ENCODE measurements at regions not wholly inside any gene's neighbourhood (a gene's known extent, or its start where the extent isn't known, plus 50 kb on each side); places are given as distances from the start of the nearest gene placed in this dataset.

DNA sequence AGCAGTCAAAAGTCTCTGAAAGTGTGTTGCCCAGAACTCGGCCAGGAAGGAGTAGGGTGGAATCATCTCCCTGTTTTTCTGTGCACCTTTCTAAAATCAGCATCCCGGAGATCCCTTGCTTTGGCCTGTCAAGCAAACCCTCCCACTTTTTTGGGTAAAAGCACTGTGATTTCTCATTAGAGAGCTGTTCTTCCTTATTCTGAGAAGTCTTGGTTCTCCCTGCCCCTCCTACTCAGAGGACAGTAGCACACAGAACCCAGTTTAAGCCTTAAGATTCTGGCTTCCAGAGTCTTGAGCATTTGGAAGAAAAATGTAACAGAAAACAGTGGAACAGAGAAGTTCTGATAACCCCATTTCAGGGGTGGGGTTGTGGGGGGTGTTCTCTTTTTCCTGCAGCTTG lies 52.6 kb upstream of the KATNAL1 start:
- POLR2A ChIA-PET: interaction anchor here (1.3 to 1.7 kb wide), 3 partner anchors 10 to 15 kb away, joined by 5 to 8 read pairs (median 5); no protein-coding TSS in a partner anchor
- no peaks in the 10 kb centered on the region for H3K9me3 Mint-ChIP-seq
- peaks cover 0 to 4% (median 0%) of the 10 kb centered on the region in 3 donors for H3K36me3 Mint-ChIP-seq
- peaks cover 10 to 19% (median 19%) of the 10 kb centered on the region in 4 donors for H3K4me1 Mint-ChIP-seq
- DNase-seq (no peak), ATAC-seq (no peak)
- no peak overlapping the region for H3K4me3 Mint-ChIP-seq
- no peak overlapping the region for H3K27ac Mint-ChIP-seq
- no peaks in the 10 kb centered on the region for H3K27me3 Mint-ChIP-seq

DNA sequence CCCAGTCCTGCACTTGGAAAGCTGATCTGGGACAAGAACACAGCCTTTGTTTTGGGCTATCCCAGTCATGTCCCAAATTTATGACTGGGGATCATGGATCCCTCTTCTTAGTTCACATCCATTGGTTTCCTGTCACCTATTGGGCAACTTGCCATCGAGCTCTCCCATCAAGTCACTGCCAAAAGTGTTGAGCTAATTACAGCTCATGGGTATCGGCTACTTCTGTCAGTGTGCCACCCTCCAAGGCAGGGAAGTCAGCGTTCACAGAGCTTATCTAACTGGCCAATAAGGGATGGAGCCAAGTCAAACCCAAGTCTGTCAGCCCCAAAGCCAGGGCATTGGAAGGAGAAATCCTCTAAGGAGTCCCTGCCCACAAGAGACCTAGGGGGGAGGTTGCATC lies 53.2 kb upstream of the KATNAL1 start:
- POLR2A ChIA-PET: interaction anchor here (1.3 to 1.7 kb wide), 3 partner anchors 9 to 14 kb away, joined by 5 to 8 read pairs (median 5); no protein-coding TSS in a partner anchor
- Mint-ChIP-seq H3K4me1 (peaks cover 10 to 19% (median 17%) of the 10 kb centered on the region in 4 donors), H3K9me3 (no peaks in the 10 kb centered on the region), H3K4me3 (no peak overlapping the region), H3K27ac (peak overlapping the region in 1 of 10 donors; percentile 15), H3K27me3 (no peaks in the 10 kb centered on the region), H3K36me3 (peaks cover 0 to 4% (median 4%) of the 10 kb centered on the region in 3 donors)
- ATAC-seq: no peak
- DNase-seq: no peak

DNA sequence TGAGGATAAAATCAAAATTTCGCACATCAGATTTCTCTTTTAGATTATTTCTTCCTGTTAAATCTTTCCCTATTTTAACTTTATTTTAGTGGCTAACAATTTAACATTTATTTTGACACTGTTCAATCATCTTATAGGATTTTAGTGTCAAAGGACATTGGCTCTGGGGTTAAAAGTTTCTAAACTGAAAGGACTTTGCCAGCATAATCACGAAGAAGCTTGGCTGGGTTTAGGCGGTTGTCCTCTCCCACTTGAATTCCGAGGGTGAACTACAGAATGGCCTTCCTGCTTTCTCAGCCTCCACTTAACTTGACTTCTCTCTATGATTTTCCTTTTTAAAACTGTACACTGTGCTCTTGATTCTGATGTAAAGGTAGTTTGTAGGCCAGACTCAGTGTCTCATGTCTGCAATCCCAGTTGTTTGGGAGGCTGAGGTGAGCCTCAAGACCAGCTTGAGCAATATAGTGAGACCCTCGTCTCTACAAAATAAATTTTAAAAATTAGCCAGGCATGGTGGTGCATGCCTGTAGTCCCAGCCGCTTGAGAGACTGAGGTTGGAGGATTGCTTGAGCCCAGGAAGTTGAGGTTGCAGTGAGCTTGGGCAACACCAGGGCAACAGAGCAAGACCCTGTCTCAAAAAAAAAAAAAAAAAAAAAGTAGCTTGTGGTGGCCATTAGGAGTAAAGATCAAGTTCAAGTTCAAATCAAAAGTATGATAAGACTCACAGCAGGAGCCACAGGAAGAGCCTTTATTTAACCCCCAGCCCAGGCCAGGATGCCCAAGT lies 54.8 kb upstream of the KATNAL1 start:
- peaks cover 9 to 20% (median 18%) of the 10 kb centered on the region in 4 donors for H3K4me1 Mint-ChIP-seq
- DNase-seq (no peak), ATAC-seq (no peak)
- POLR2A ChIA-PET: interaction anchor here (0.6 to 0.7 kb wide), 5 partner anchors 10 to 1949 kb away, joined by 3 to 4 read pairs (median 3); no protein-coding TSS in a partner anchor
- peak overlapping the region in 1 of 10 donors; percentile 56 for H3K27ac Mint-ChIP-seq
- H3K4me3 Mint-ChIP-seq: no peak overlapping the region
- peaks cover 0 to 7% (median 4%) of the 10 kb centered on the region in 3 donors for H3K36me3 Mint-ChIP-seq
- no peaks in the 10 kb centered on the region for H3K9me3 Mint-ChIP-seq
- H3K27me3 Mint-ChIP-seq: no peaks in the 10 kb centered on the region

DNA sequence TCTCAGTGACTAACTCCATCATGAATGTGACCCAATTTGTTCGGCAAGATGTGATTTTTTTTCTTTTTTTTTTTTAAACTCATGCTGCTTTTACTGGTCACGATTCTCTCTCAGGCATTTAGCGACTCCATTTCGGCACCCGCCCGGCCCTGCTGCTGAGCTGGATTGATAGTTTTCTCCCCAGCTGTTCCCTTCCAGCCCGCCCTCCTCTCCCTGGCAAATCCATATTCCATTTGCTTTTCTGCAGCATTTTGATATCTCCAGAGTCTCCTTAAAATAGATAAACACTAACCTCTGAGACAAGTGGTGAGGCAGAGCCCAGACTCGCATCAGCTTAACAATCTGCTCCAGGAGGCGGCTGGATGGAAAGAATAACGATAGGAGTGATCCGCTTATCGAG lies 55.5 kb upstream of the KATNAL1 start:
- H3K4me3 Mint-ChIP-seq: no peak overlapping the region
- H3K27ac Mint-ChIP-seq: no peak overlapping the region
- H3K36me3 Mint-ChIP-seq: peaks cover 0 to 10% (median 4%) of the 10 kb centered on the region in 3 donors
- no peak for DNase-seq
- ATAC-seq: no peak
- H3K4me1 Mint-ChIP-seq: peaks cover 7 to 23% (median 19%) of the 10 kb centered on the region in 4 donors
- no peaks in the 10 kb centered on the region for H3K9me3 Mint-ChIP-seq
- POLR2A ChIA-PET: interaction anchor here (0.6 to 1.4 kb wide), 6 partner anchors 10 to 1948 kb away, joined by 3 read pairs; no protein-coding TSS in a partner anchor
- no peaks in the 10 kb centered on the region for H3K27me3 Mint-ChIP-seq

DNA sequence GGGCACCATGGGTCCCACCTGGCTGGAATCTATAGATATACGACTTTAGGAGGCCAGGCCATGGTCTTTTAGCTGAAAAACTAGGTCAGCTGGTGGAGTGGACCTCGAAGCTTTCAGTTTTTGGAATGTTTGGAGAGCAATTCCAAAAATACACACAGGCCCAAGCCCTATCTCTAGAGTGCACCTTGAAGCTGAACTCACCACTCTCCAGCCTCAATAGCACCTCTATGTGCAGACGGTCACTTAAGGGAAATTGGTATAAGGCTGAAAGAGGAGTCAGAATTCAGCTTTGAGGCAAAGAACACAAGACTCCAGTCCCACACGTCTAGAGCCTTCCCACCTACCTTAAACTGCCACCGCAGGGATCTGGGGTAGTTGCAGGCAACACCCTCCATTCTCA lies 56.4 kb upstream of the KATNAL1 start:
- POLR2A ChIA-PET: interaction anchor here (0.7 to 1.4 kb wide), 2 partner anchors 10 to 59 kb away, joined by 3 read pairs; no protein-coding TSS in a partner anchor
- DNase-seq: no peak
- ATAC-seq: no peak
- Mint-ChIP-seq H3K36me3 (peaks cover 0 to 10% (median 6%) of the 10 kb centered on the region in 3 donors), H3K27me3 (no peaks in the 10 kb centered on the region), H3K4me1 (peaks cover 10 to 26% (median 22%) of the 10 kb centered on the region in 4 donors), H3K9me3 (no peaks in the 10 kb centered on the region), H3K27ac (peak overlapping the region in 1 of 10 donors; percentile 17), H3K4me3 (no peak overlapping the region)

DNA sequence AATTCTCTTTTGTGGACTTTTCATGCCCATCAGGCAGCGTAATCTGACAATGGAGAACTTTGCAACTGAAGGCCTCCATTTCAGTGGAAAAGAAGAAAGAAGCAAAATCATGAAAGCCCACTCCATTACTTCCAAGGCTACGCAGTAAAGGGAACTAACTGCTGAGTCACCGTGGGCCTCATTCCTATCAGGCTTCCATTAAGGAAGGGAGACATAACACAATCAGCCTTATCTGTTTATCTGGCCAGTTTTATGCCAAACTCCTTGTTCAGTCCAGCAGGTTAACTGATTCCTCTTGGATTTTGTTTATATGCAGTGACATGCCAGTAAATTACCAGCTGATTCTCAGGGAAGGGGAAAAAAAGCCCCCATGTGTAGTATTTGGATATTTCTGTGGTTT lies 56.8 kb upstream of the KATNAL1 start:
- H3K27me3 Mint-ChIP-seq: no peaks in the 10 kb centered on the region

DNA sequence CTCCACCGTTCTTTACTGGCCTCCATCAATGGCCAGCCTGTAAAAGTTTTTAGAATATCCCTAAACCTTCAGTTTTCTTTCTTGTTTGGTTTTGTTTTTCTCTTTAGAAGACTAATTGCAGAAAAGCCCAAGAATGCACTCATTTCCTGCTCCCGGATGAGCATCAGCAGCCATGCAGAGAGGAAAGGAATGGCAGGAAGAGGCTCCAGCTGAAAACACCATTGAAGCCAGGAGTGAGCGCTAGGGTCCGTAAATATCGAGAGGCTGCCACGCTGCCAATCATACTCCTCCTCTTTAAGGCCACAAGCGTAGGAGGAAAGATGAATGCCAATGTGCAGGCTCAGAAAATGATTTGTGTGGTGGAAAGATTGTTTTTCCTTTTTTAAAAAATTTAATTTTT lies 57.4 kb upstream of the UBE2L5 start:
- no peaks in the 10 kb centered on the region for H3K9me3 Mint-ChIP-seq
- no peak for DNase-seq
- H3K27me3 Mint-ChIP-seq: no peaks in the 10 kb centered on the region
- H3K36me3 Mint-ChIP-seq: peaks cover 0 to 10% (median 9%) of the 10 kb centered on the region in 3 donors
- H3K4me1 Mint-ChIP-seq: peaks cover 17 to 33% (median 31%) of the 10 kb centered on the region in 4 donors
- H3K27ac Mint-ChIP-seq: peak overlapping the region in 1 of 10 donors; percentile 54
- no peak for ATAC-seq
- no peak overlapping the region for H3K4me3 Mint-ChIP-seq
- POLR2A ChIA-PET: no interaction called here

More for the DNA sequence above, 56.8 kb upstream of the KATNAL1 start:
- peaks cover 14 to 30% (median 27%) of the 10 kb centered on the region in 4 donors for H3K4me1 Mint-ChIP-seq
- H3K9me3 Mint-ChIP-seq: no peaks in the 10 kb centered on the region
- DNase-seq (no peak), ATAC-seq (no peak)
- H3K4me3 Mint-ChIP-seq: no peak overlapping the region
- H3K36me3 Mint-ChIP-seq: peaks cover 0 to 10% (median 9%) of the 10 kb centered on the region in 3 donors
- POLR2A ChIA-PET: interaction anchor here (0.7 to 1.4 kb wide), 2 partner anchors 10 to 60 kb away, joined by 3 read pairs; no protein-coding TSS in a partner anchor
- no peak overlapping the region for H3K27ac Mint-ChIP-seq

DNA sequence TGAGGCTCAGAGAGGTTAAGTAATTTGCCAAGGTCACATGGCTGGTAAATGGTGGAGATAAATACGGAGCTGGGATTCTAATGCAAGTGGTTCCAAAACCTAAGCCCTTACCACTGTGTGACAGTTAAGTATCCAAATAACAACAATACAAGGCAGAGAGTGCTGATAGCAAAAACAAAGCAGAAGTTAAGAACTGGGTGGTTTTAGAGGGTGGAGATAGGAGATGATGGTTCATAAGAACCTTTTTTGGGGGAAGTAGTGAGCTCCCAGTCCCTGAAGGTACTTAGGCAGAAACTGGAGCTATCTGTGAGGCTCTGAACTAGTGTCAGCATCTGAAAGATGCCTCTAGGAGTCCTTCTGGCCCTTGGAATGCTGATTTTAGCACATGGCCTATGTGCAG lies 56.2 kb upstream of the UBE2L5 start:
- POLR2A ChIA-PET: interaction anchor here (1.2 kb wide), 1 partner anchor 10 kb away, joined by 3 read pairs; no protein-coding TSS in a partner anchor
- Mint-ChIP-seq H3K4me3 (no peak overlapping the region), H3K27ac (peak overlapping the region in 2 of 10 donors; percentile 1 to 23), H3K27me3 (no peaks in the 10 kb centered on the region), H3K36me3 (peaks cover 0 to 10% (median 4%) of the 10 kb centered on the region in 3 donors), H3K4me1 (peaks cover 26 to 46% (median 43%) of the 10 kb centered on the region in 4 donors), H3K9me3 (no peaks in the 10 kb centered on the region)
- ATAC-seq: no peak
- no peak for DNase-seq

DNA sequence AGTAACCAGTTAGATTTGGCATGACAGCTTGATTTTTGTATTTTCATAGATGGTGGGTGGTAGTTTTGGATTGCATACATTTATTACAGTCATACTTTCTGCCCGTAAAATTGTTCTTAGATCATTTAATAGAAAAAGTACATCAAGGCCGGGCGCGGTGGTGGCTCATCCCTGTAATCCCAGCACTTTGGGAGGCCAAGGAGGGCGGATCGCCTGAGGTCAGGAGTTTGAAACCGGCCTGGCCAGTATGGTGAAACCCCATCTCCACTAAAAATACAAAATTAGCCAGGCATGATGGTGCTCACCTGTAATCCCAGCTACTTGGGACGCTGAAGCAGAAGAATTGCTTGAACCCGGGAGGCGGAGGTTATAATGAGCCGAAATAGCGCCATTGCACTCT lies 55.0 kb upstream of the UBE2L5 start:
- H3K27ac Mint-ChIP-seq: no peak overlapping the region
- no peaks in the 10 kb centered on the region for H3K9me3 Mint-ChIP-seq
- DNase-seq: no peak
- H3K4me3 Mint-ChIP-seq: no peak overlapping the region
- no peaks in the 10 kb centered on the region for H3K27me3 Mint-ChIP-seq
- H3K4me1 Mint-ChIP-seq: peaks cover 36 to 55% (median 55%) of the 10 kb centered on the region in 4 donors
- ATAC-seq: no peak
- H3K36me3 Mint-ChIP-seq: peaks cover 0 to 10% (median 4%) of the 10 kb centered on the region in 3 donors
- POLR2A ChIA-PET: interaction anchor here (0.6 kb wide), 1 partner anchor 78 kb away, joined by 3 read pairs; no protein-coding TSS in a partner anchor

DNA sequence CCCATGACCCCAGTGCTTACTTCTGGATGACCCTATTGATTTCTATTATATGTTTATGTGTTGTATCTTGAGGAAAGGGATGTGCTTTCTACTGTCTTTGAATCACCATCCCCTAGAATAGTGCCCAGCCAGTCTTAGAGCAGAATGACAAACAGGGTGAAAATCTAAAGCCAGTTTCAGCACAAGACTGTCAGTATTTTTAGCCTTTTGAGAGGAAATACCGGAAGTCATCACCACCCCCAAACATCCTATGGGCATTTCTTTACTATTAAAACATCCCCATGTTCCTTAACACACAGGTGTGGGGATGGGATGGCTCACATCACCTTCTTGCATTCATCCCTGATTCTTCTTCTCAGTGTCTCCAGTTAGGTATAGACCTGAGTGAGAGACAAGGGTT lies 52.1 kb upstream of the UBE2L5 start:
- H3K9me3 Mint-ChIP-seq: no peaks in the 10 kb centered on the region
- no peak for DNase-seq
- POLR2A ChIA-PET: interaction anchor here (0.7 to 7.8 kb wide), 7 partner anchors 9 to 38 kb away, joined by 3 to 121 read pairs (median 5); no protein-coding TSS in a partner anchor
- ATAC-seq: no peak
- peaks cover 52 to 81% (median 77%) of the 10 kb centered on the region in 4 donors for H3K4me1 Mint-ChIP-seq
- peaks cover 0 to 10% (median 4%) of the 10 kb centered on the region in 3 donors for H3K36me3 Mint-ChIP-seq
- peak overlapping the region; percentile 1 to 74 (median 47) for H3K4me3 Mint-ChIP-seq
- H3K27me3 Mint-ChIP-seq: no peaks in the 10 kb centered on the region
- H3K27ac Mint-ChIP-seq: peak overlapping the region; percentile 85 to 99 (median 92)

DNA sequence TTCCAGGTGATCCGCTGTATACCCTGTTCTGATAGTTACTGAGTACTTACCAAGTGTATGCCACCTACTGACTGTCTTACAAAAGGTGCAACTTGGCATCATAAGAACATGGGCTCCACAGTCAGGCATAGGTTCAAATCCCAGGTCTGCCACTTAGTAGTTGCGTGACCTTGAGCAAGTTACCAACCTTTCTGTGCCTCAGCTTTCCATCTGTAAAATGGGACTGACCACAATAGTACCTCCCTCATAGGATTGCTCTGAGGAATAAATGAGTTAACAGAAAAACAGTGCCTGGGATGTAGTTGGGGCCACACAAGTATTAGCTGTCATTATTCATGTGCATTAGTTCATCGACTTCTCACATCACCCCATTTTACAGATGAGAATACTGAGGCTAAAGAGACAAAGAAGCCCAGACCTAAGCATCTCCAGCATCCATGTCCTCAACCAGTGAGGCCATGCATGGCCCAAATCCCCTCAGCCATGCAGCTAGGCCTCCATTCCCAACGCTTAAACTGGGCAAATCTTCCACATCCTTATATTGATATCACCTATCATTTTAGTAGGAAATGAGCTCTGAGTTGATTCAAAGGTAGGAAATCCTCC lies 51.3 kb upstream of the UBE2L5 start:
- no peak for DNase-seq
- peaks cover 0 to 6% (median 4%) of the 10 kb centered on the region in 3 donors for H3K36me3 Mint-ChIP-seq
- peak overlapping the region; percentile 89 to 99 (median 95) for H3K27ac Mint-ChIP-seq

DNA sequence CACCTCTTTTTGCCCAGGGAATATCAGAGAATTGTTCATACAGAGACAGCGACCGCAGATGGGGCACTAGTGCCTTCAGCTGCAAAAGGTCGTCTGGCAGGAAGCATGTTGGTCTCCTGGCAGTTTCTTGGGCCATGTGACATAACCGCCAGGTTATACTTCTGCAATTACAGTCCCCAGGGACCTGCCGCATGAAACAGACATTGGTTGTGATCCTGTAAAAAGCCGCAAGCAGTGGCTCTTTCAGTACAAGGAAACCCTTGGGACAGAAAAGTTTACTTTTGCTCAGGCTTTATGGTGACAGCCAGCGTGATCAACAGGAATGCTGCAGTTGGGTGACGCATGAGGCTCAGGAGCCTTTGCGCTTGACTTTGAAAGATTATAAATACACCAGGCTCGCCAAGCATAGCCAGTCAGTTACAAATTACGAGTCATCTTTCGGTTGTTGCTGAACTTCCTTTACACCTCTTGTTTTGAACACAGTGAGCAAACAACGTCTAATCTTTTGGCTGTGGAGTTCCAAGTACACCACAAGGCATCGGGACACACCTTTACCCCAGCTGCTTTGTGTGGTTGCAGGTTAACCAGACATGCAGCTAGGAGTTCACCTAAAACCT lies 50.5 kb upstream of the UBE2L5 start:
- peak in 9 of 10 donors; percentile 54 to 90 (median 84) for DNase-seq
- H3K27ac Mint-ChIP-seq: peak overlapping the region; percentile 89 to 99 (median 95)
- peak; percentile 64 to 71 for ATAC-seq
- H3K36me3 Mint-ChIP-seq: peaks cover 0 to 6% (median 4%) of the 10 kb centered on the region in 3 donors
- H3K4me3 Mint-ChIP-seq: peak overlapping the region; percentile 61 to 89 (median 79)
- H3K9me3 Mint-ChIP-seq: no peaks in the 10 kb centered on the region
- no peaks in the 10 kb centered on the region for H3K27me3 Mint-ChIP-seq
- peaks cover 60 to 85% (median 81%) of the 10 kb centered on the region in 4 donors for H3K4me1 Mint-ChIP-seq
- POLR2A ChIA-PET: interaction anchor here (0.6 to 7.8 kb wide), 21 partner anchors 9 to 246 kb away, joined by 3 to 121 read pairs (median 6); partner anchors contain the start of genes HMGB1, KATNAL1, UBE2L5 and USPL1

More for the DNA sequence above, 51.3 kb upstream of the UBE2L5 start:
- H3K27me3 Mint-ChIP-seq: no peaks in the 10 kb centered on the region
- H3K9me3 Mint-ChIP-seq: no peaks in the 10 kb centered on the region
- POLR2A ChIA-PET: interaction anchor here (0.5 to 7.8 kb wide), 16 partner anchors 13 to 246 kb away, joined by 3 to 121 read pairs (median 8); partner anchors contain the start of genes HMGB1, KATNAL1, UBE2L5 and USPL1
- ATAC-seq: no peak
- peak overlapping the region; percentile 61 to 89 (median 79) for H3K4me3 Mint-ChIP-seq
- peaks cover 55 to 82% (median 77%) of the 10 kb centered on the region in 4 donors for H3K4me1 Mint-ChIP-seq
